ENCODE measurements at regions not wholly inside any gene's neighbourhood (a gene's known extent, or its start where the extent isn't known, plus 50 kb on each side); places are given as distances from the start of the nearest gene placed in this dataset.
A peak's percentile ranks its signal among the peaks of the same experiment; 100 is the strongest.

- H3K27ac ChIP-seq (ENCODE audit: low read depth, low read length, severe bottlenecking): no peak overlapping the region
- H3K4me3 ChIP-seq (ENCODE audit: extremely low read depth, insufficient read depth, low read length, poor library complexity, severe bottlenecking): no peak overlapping the region
- no peaks in the 10 kb centered on the region for H3K36me3 ChIP-seq (ENCODE audit: control insufficient read depth, insufficient read depth, low read length)
- peaks cover 14% of the 10 kb centered on the region for H3K4me1 ChIP-seq (ENCODE audit: control insufficient read depth, insufficient read depth, low read length, poor library complexity, severe bottlenecking)
- no peaks in the 10 kb centered on the region for H3K9me3 ChIP-seq (ENCODE audit: control insufficient read depth, low read length)
These were observed 99.9 kb upstream of the SERBP1 start for GRCh38 chr1:67530071-67530470.

GRCh38 chr1:67532452-67533216, 102.4 kb upstream of the SERBP1 start:
- no peaks in the 10 kb centered on the region for H3K9me3 ChIP-seq (ENCODE audit: control insufficient read depth, low read length)
- H3K27ac ChIP-seq (ENCODE audit: low read depth, low read length, severe bottlenecking): no peak overlapping the region
- H3K4me3 ChIP-seq (ENCODE audit: extremely low read depth, insufficient read depth, low read length, poor library complexity, severe bottlenecking): no peak overlapping the region
- H3K4me1 ChIP-seq (ENCODE audit: control insufficient read depth, insufficient read depth, low read length, poor library complexity, severe bottlenecking): peaks cover 16% of the 10 kb centered on the region
- no peaks in the 10 kb centered on the region for H3K36me3 ChIP-seq (ENCODE audit: control insufficient read depth, insufficient read depth, low read length)
- WGBS, 2 experiments (ENCODE audit: insufficient coverage in 2 of 2): 80% methylated on average over 6 of the region's 7 CpGs

GRCh38 chr1:67534627-67535065, 104.4 kb upstream of the SERBP1 start:
- Histone ChIP-seq H3K4me1 (ENCODE audit: control insufficient read depth, insufficient read depth, low read length, poor library complexity, severe bottlenecking) (peaks cover 16% of the 10 kb centered on the region), H3K9me3 (ENCODE audit: control insufficient read depth, low read length) (no peaks in the 10 kb centered on the region), H3K4me3 (ENCODE audit: extremely low read depth, insufficient read depth, low read length, poor library complexity, severe bottlenecking) (no peak overlapping the region), H3K27ac (ENCODE audit: low read depth, low read length, severe bottlenecking) (peak overlapping the region; percentile 69), H3K36me3 (ENCODE audit: control insufficient read depth, insufficient read depth, low read length) (no peaks in the 10 kb centered on the region)
- WGBS, 2 experiments (ENCODE audit: insufficient coverage in 2 of 2): 75% methylated on average over 1 of the region's 2 CpGs; no CpG with 5 or more reads in 1 of the 2 experiments

- H3K4me1 ChIP-seq (ENCODE audit: control insufficient read depth, insufficient read depth, low read length, poor library complexity, severe bottlenecking): peaks cover 16% of the 10 kb centered on the region
- H3K36me3 ChIP-seq (ENCODE audit: control insufficient read depth, insufficient read depth, low read length): no peaks in the 10 kb centered on the region
- H3K9me3 ChIP-seq (ENCODE audit: control insufficient read depth, low read length): no peaks in the 10 kb centered on the region
- H3K4me3 ChIP-seq (ENCODE audit: extremely low read depth, insufficient read depth, low read length, poor library complexity, severe bottlenecking): no peak overlapping the region
- 15 to 20% methylated on average over 2 to 5 of the region's 5 CpGs for WGBS, 2 experiments (ENCODE audit: insufficient coverage in 2 of 2)
- peak overlapping the region; percentile 69 for H3K27ac ChIP-seq (ENCODE audit: low read depth, low read length, severe bottlenecking)
These were observed 105.3 kb upstream of the SERBP1 start for GRCh38 chr1:67535474-67535873.

- Histone ChIP-seq H3K4me1 (ENCODE audit: control insufficient read depth, insufficient read depth, low read length, poor library complexity, severe bottlenecking) (peaks cover 16% of the 10 kb centered on the region), H3K9me3 (ENCODE audit: control insufficient read depth, low read length) (no peaks in the 10 kb centered on the region), H3K36me3 (ENCODE audit: control insufficient read depth, insufficient read depth, low read length) (no peaks in the 10 kb centered on the region), H3K4me3 (ENCODE audit: extremely low read depth, insufficient read depth, low read length, poor library complexity, severe bottlenecking) (no peak overlapping the region), H3K27ac (ENCODE audit: low read depth, low read length, severe bottlenecking) (no peak overlapping the region)
- WGBS, 2 experiments (ENCODE audit: insufficient coverage in 2 of 2): 96 to 97% methylated on average over 5 to 7 of the region's 9 CpGs
These were observed 106.9 kb upstream of the SERBP1 start for GRCh38 chr1:67536957-67537666.

GRCh38 chr1:67537667-67538018, 107.4 kb upstream of the SERBP1 start:
- 85 to 92% methylated on average over 6 of the region's 6 CpGs for WGBS, 2 experiments (ENCODE audit: insufficient coverage in 2 of 2)
- Histone ChIP-seq H3K4me1 (ENCODE audit: control insufficient read depth, insufficient read depth, low read length, poor library complexity, severe bottlenecking) (peaks cover 15% of the 10 kb centered on the region), H3K27ac (ENCODE audit: low read depth, low read length, severe bottlenecking) (no peak overlapping the region), H3K9me3 (ENCODE audit: control insufficient read depth, low read length) (no peaks in the 10 kb centered on the region), H3K4me3 (ENCODE audit: extremely low read depth, insufficient read depth, low read length, poor library complexity, severe bottlenecking) (no peak overlapping the region), H3K36me3 (ENCODE audit: control insufficient read depth, insufficient read depth, low read length) (no peaks in the 10 kb centered on the region)

- Histone ChIP-seq H3K36me3 (ENCODE audit: control insufficient read depth, insufficient read depth, low read length) (no peaks in the 10 kb centered on the region), H3K27ac (ENCODE audit: low read depth, low read length, severe bottlenecking) (no peak overlapping the region), H3K4me1 (ENCODE audit: control insufficient read depth, insufficient read depth, low read length, poor library complexity, severe bottlenecking) (peaks cover 1% of the 10 kb centered on the region), H3K4me3 (ENCODE audit: extremely low read depth, insufficient read depth, low read length, poor library complexity, severe bottlenecking) (no peak overlapping the region), H3K9me3 (ENCODE audit: control insufficient read depth, low read length) (no peaks in the 10 kb centered on the region)
- WGBS, 2 experiments (ENCODE audit: insufficient coverage in 2 of 2): 92 to 93% methylated on average over 9 of the region's 9 CpGs
These were observed 110.0 kb upstream of the SERBP1 start for GRCh38 chr1:67540025-67540732.

GRCh38 chr1:67540733-67541125, 110.5 kb upstream of the SERBP1 start:
- H3K36me3 ChIP-seq (ENCODE audit: control insufficient read depth, insufficient read depth, low read length): no peaks in the 10 kb centered on the region
- H3K4me1 ChIP-seq (ENCODE audit: control insufficient read depth, insufficient read depth, low read length, poor library complexity, severe bottlenecking): no peaks in the 10 kb centered on the region
- H3K9me3 ChIP-seq (ENCODE audit: control insufficient read depth, low read length): no peaks in the 10 kb centered on the region
- no peak overlapping the region for H3K4me3 ChIP-seq (ENCODE audit: extremely low read depth, insufficient read depth, low read length, poor library complexity, severe bottlenecking)
- WGBS, 2 experiments (ENCODE audit: insufficient coverage in 2 of 2): 92 to 100% methylated on average over 1 of the region's 1 CpG
- H3K27ac ChIP-seq (ENCODE audit: low read depth, low read length, severe bottlenecking): no peak overlapping the region

- Histone ChIP-seq H3K4me1 (ENCODE audit: control insufficient read depth, insufficient read depth, low read length, poor library complexity, severe bottlenecking) (no peaks in the 10 kb centered on the region), H3K4me3 (ENCODE audit: extremely low read depth, insufficient read depth, low read length, poor library complexity, severe bottlenecking) (no peak overlapping the region), H3K27ac (ENCODE audit: low read depth, low read length, severe bottlenecking) (no peak overlapping the region), H3K9me3 (ENCODE audit: control insufficient read depth, low read length) (no peaks in the 10 kb centered on the region), H3K36me3 (ENCODE audit: control insufficient read depth, insufficient read depth, low read length) (no peaks in the 10 kb centered on the region)
- no CpG with 5 or more reads among the region's 2 CpGs for WGBS, 2 experiments (ENCODE audit: insufficient coverage in 2 of 2)
These were observed 112.5 kb upstream of the SERBP1 start for GRCh38 chr1:67542747-67543146.

- H3K27ac ChIP-seq (ENCODE audit: low read depth, low read length, severe bottlenecking): no peak overlapping the region
- no peaks in the 10 kb centered on the region for H3K36me3 ChIP-seq (ENCODE audit: control insufficient read depth, insufficient read depth, low read length)
- no CpG with 5 or more reads among the region's 1 CpG for WGBS, 2 experiments (ENCODE audit: insufficient coverage in 2 of 2)
- H3K4me3 ChIP-seq (ENCODE audit: extremely low read depth, insufficient read depth, low read length, poor library complexity, severe bottlenecking): no peak overlapping the region
- no peaks in the 10 kb centered on the region for H3K9me3 ChIP-seq (ENCODE audit: control insufficient read depth, low read length)
- H3K4me1 ChIP-seq (ENCODE audit: control insufficient read depth, insufficient read depth, low read length, poor library complexity, severe bottlenecking): no peaks in the 10 kb centered on the region
These were observed 114.7 kb upstream of the SERBP1 start for GRCh38 chr1:67544921-67545320.
